PC-3 (cell line): ENCODE measurements at regions not wholly inside any gene's neighbourhood (a gene's known extent, or its start where the extent isn't known, plus 50 kb on each side); places are given as distances from the start of the nearest gene placed in this dataset.

Experiments used
- ATAC-seq: fragments of 200-7000 bp; cut with Tn5 transposase; 2 replicates; pipeline ENCODE4 v1.9.1; 2020; ENCODE audit warnings: mild to moderate bottlenecking, moderate library complexity
- BruUV-seq: library from RNA; stranded (reverse); fragments of 400-500 nt; replicated peaks from 2 replicates; lab custom pipeline; 2021; lab: Mats Ljungman, UMichigan
- CTCF ChIA-PET: fragments of 300-600 bp; sonication (Branson Sonifier 250); formaldehyde crosslinking; loops from one replicate; lab custom pipeline; 2022; ENCODE audit warnings: antibody characterized with exemption; lab: Charles Lee
- POLR2A ChIA-PET: fragments of 300-600 bp; sonication (Branson Sonifier 250); formaldehyde crosslinking; loops from one replicate; lab custom pipeline; 2022; ENCODE audit warnings: antibody characterized with exemption; ENCODE audit not compliant: unreplicated experiment; lab: Charles Lee
- DNase-seq: peaks from one replicate; pipeline ENCODE4 v3.0.0-alpha.2; 2015
- H2AFZ ChIP-seq: fragments of 300-600 bp; sonication (generic); 2 replicates; pipeline ENCODE4 v1.6.0; 2016; ENCODE audit warnings: antibody characterized with exemption, low read length
- H3F3A ChIP-seq: fragments of 300-600 bp; sonication (generic); one replicate; pipeline ENCODE4 v1.6.0; 2017; ENCODE audit warnings: antibody characterized with exemption, low read length, control low read depth, mild to moderate bottlenecking; ENCODE audit not compliant: unreplicated experiment
- H3K27ac ChIP-seq: fragments of 300-600 bp; sonication (generic); 2 replicates; pipeline ENCODE4 v1.5.1; 2016; ENCODE audit warnings: mild to moderate bottlenecking, low read length
- H3K27me3 ChIP-seq: fragments of 300-600 bp; sonication (generic); 2 replicates; pipeline ENCODE4 v1.6.1; 2016; ENCODE audit warnings: low read length, mixed read lengths
- H3K36me3 ChIP-seq: fragments of 300-600 bp; sonication (generic); 2 replicates; pipeline ENCODE4 v1.6.1; 2016; ENCODE audit warnings: low read depth, mixed run types, low read length, mixed read lengths
- H3K4me1 ChIP-seq: fragments of 300-600 bp; sonication (generic); 2 replicates; pipeline ENCODE4 v1.5.1; 2016; ENCODE audit warnings: low read length; ENCODE audit not compliant: insufficient read depth
- H3K4me2 ChIP-seq: fragments of 300-600 bp; sonication (generic); 2 replicates; pipeline ENCODE4 v1.6.0; 2016; ENCODE audit warnings: low read length
- H3K4me3 ChIP-seq: fragments of 300-600 bp; sonication (generic); 2 replicates; pipeline ENCODE4 v1.5.1; 2016; ENCODE audit warnings: mild to moderate bottlenecking, low read length, mixed read lengths
- H3K79me2 ChIP-seq: fragments of 300-600 bp; sonication (generic); 2 replicates; pipeline ENCODE4 v1.6.1; 2017; ENCODE audit warnings: low read length, mixed read lengths
- H3K9ac ChIP-seq: fragments of 300-600 bp; sonication (generic); 2 replicates; pipeline ENCODE4 v1.6.0; 2016; ENCODE audit warnings: mild to moderate bottlenecking, low read length
- H3K9me2 ChIP-seq: fragments of 300-600 bp; sonication (generic); replicated peaks from 2 replicates; pipeline ENCODE4 v1.6.1; 2016; ENCODE audit warnings: mixed run types, low read length, mixed read lengths
- H3K9me3 ChIP-seq: fragments of 300-600 bp; sonication (generic); 2 replicates; pipeline ENCODE4 v1.6.1; 2016; ENCODE audit warnings: low read length, mixed read lengths
- H4K20me1 ChIP-seq: fragments of 300-600 bp; sonication (generic); 2 replicates; pipeline ENCODE4 v1.6.1; 2016; ENCODE audit warnings: low read length, mixed read lengths
- EZH2 ChIP-seq: fragments of 300-600 bp; sonication (generic); IDR thresholded peaks from one replicate; pipeline ENCODE4 v1.6.1; 2017; ENCODE audit warnings: antibody characterized with exemption, mild to moderate bottlenecking, low read length; ENCODE audit not compliant: unreplicated experiment
- EZH2phosphoT487 ChIP-seq: fragments of 300-600 bp; sonication (generic); IDR thresholded peaks from 2 replicates; pipeline ENCODE4 v1.6.1; 2018; ENCODE audit warnings: mild to moderate bottlenecking, antibody characterized with exemption, low read length, borderline replicate concordance
- intact Hi-C: fragments of 100-400 bp; cut with micrococcal nuclease; formaldehyde crosslinking; loops from 2 replicates; pipeline ENCODE4 v1.9.0; 2023
- TF ChIP-seq, protein P1 (sequence below): fragments of 300-600 bp; sonication (generic); conservative IDR thresholded peaks from 2 replicates; pipeline ENCODE4 v1.5.1; 2017; ENCODE audit warnings: antibody characterized with exemption, low read depth, mild to moderate bottlenecking, low read length

DNA sequence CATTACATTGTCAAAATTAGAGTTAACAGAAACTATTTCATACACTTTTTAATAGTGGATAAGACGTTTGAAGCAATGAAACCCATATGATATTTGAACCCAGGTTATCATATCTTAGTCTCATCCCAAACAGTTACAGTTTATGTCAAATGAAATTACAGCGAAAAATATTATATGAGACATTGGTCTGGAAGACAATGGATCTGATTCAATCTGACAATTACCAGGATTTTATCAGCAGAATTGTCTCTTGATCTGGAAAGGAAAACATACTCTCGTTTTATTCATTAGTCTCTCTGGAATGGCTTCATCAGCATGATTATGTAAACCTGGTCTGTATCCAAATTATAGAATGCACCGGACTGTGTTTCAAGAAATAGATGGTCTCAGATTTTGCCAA is 818.6 kb downstream of the NCAM2 start:
- Histone ChIP-seq H3K79me2 (no peaks in the 10 kb centered on the region), H3K9me3 (peaks cover 11% of the 10 kb centered on the region; the same call in 1 of the 2 replicates), H3K4me3 (no peak overlapping the region), H3F3A (no peaks in the 10 kb centered on the region), H4K20me1 (no peaks in the 10 kb centered on the region), H3K27me3 (no peaks in the 10 kb centered on the region), H3K9me2 (no peaks in the 10 kb centered on the region), H2AFZ (no peak overlapping the region), H3K36me3 (no peaks in the 10 kb centered on the region), H3K4me2 (no peak overlapping the region), H3K27ac (no peak overlapping the region), H3K4me1 (no peaks in the 10 kb centered on the region), H3K9ac (no peak overlapping the region)
- ChIA-PET CTCF (no interaction called here), POLR2A (no interaction called here)
- no peak for DNase-seq
- intact Hi-C loops, result no loop called here
- no TSS peak for BruUV-seq
- ATAC-seq, result no peak
- TF ChIP-seq, protein P1, sequence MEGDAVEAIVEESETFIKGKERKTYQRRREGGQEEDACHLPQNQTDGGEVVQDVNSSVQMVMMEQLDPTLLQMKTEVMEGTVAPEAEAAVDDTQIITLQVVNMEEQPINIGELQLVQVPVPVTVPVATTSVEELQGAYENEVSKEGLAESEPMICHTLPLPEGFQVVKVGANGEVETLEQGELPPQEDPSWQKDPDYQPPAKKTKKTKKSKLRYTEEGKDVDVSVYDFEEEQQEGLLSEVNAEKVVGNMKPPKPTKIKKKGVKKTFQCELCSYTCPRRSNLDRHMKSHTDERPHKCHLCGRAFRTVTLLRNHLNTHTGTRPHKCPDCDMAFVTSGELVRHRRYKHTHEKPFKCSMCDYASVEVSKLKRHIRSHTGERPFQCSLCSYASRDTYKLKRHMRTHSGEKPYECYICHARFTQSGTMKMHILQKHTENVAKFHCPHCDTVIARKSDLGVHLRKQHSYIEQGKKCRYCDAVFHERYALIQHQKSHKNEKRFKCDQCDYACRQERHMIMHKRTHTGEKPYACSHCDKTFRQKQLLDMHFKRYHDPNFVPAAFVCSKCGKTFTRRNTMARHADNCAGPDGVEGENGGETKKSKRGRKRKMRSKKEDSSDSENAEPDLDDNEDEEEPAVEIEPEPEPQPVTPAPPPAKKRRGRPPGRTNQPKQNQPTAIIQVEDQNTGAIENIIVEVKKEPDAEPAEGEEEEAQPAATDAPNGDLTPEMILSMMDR, result no peak
- TF ChIP-seq EZH2phosphoT487 (no peak), EZH2 (no peak)

DNA sequence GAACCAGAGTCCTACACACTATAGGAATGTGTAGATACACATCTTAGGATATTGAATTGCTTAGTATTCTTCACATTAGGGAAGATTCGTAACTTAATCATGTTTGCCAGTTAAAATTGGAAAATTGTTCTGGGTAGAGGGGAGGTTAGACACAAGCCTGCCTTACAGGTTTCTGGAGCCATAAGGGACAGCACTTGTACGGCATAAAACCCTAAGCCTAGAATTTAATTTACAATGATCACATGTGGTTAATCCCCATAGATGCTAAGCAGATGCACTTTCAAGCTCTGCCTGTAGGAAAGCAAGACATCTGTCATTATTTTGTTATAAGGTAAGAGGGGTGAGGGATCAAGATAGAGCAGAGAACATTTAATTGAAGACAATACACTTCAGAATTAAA is 820.7 kb downstream of the NCAM2 start:
- Histone ChIP-seq H3K4me2 (no peak overlapping the region), H3K9me2 (no peaks in the 10 kb centered on the region), H3K27ac (no peak overlapping the region), H2AFZ (no peak overlapping the region), H3K27me3 (no peaks in the 10 kb centered on the region), H3K79me2 (no peaks in the 10 kb centered on the region), H3F3A (no peaks in the 10 kb centered on the region), H3K36me3 (no peaks in the 10 kb centered on the region), H3K4me1 (no peaks in the 10 kb centered on the region), H3K9me3 (peaks cover 8% of the 10 kb centered on the region; the same call in 1 of the 2 replicates), H3K9ac (no peak overlapping the region), H3K4me3 (no peak overlapping the region), H4K20me1 (no peaks in the 10 kb centered on the region)
- CTCF ChIA-PET, result no interaction called here
- ATAC-seq, result no peak
- BruUV-seq, result no TSS peak
- POLR2A ChIA-PET, result no interaction called here
- no peak for TF ChIP-seq EZH2phosphoT487
- TF ChIP-seq, protein P1, result no peak
- no peak for TF ChIP-seq EZH2
- DNase-seq, result no peak
- intact Hi-C loops, result no loop called here

DNA sequence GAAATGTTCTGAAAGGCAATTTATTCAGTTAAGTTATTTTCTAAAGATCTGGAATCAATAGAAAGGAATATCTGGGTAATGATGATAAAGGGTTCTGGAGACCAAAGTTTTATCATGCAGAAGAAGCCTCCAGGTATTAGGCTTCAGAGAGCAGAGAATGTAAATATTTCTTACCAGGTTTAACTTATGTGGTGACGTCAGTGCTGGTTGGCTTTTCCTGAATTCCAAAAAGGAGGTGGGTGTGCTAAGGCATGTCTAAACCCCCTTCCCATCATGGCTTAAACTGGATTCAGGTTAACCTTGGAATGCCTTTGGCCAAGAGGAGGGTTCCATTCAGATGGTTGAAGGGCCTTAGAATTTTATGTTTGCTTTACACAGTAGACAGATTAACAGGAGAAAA is 829.9 kb downstream of the NCAM2 start:
- H3K79me2 ChIP-seq, result no peaks in the 10 kb centered on the region
- 0 out of 2 replicates have a peak, but pooled peaks cover 8% of the 10 kb centered on the region for H3K9me3 ChIP-seq
- H2AFZ ChIP-seq, result no peak overlapping the region
- H3K27ac ChIP-seq, result no peak overlapping the region
- ATAC-seq (no peak), DNase-seq (no peak)
- H3K36me3 ChIP-seq, result no peaks in the 10 kb centered on the region
- H3K9me2 ChIP-seq, result no peaks in the 10 kb centered on the region
- no peaks in the 10 kb centered on the region for H3K27me3 ChIP-seq
- no peak overlapping the region for H3K4me3 ChIP-seq
- ChIA-PET CTCF (no interaction called here), POLR2A (no interaction called here)
- TF ChIP-seq EZH2 (no peak), EZH2phosphoT487 (no peak)
- TF ChIP-seq, protein P1, result no peak
- no TSS peak for BruUV-seq
- intact Hi-C loops, result no loop called here
- no peak overlapping the region for H3K9ac ChIP-seq
- H4K20me1 ChIP-seq, result no peaks in the 10 kb centered on the region
- no peaks in the 10 kb centered on the region for H3K4me1 ChIP-seq
- no peaks in the 10 kb centered on the region for H3F3A ChIP-seq
- H3K4me2 ChIP-seq, result no peak overlapping the region
